HCEC 1CT (cell line): ENCODE measurements at regions not wholly inside any gene's neighbourhood (a gene's known extent, or its start where the extent isn't known, plus 50 kb on each side); places are given as distances from the start of the nearest gene placed in this dataset.
"Not testable (repeated sequence)": the region's sequence is repeated elsewhere in the genome, so short reads cannot be mapped to it uniquely, and the experiment has no call there.

Experiments
- DNase-seq: peaks from one replicate; pipeline ENCODE4 v3.0.0-alpha.2; 2017

DNA sequence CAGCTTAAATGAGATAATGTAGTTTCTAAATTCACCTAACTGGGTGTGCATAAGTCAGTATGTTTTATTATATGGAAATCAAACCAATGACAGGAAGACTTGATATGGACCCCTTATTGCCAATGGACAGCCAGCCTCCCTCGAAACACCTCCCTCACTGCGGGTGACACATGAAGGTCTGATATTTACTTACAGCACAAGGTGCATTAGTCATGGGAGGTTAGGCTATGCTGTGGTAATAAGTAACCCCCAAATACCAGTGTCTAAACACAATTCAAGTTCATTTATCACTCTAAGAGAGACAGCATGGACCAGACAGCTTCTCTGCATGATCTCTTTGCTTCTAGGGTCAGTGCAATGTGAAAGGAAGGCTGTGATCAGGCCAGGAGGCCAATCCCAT, 126.0 kb upstream of the KCNJ6 start:
- no peak for DNase-seq

DNA sequence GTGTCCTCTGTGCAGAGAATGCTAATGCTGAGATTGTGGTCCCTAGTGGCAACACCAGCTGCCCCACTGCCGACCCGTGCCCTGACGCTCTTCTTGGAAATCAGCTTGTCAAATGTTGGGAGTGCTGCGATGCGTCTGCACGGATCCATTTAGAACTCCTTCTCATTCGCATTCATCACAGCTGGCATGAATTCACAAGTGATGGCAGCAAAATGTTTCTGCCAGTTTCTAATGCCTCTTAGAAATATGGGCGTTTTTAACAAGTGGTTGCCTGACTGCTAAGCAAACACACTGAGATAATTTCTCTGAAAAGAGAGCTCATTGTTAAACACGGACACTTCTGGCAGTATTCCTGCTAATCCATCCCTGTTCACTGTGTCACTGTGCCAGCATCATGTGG, 131.9 kb upstream of the KCNJ6 start:
- no peak for DNase-seq

DNA sequence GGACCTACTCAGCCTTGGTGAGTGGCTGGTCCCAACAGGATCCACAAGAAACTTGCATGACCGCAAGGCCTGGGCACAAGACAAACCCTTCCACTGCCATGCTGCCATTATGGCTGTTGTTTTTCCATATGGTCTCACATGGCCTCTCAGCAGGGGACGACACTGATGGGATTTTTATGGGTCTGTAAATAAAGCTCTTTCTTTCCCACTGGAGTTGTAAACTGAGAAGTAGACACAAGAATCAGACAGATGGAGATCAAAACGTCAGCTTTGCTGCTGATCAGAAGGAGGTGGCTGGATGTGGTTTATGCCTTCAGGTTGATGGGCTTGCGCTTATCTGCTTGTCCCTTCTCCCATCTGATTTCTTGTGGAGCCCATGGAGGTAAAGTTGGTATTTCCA, 138.1 kb upstream of the KCNJ6 start:
- DNase-seq = no peak

DNA sequence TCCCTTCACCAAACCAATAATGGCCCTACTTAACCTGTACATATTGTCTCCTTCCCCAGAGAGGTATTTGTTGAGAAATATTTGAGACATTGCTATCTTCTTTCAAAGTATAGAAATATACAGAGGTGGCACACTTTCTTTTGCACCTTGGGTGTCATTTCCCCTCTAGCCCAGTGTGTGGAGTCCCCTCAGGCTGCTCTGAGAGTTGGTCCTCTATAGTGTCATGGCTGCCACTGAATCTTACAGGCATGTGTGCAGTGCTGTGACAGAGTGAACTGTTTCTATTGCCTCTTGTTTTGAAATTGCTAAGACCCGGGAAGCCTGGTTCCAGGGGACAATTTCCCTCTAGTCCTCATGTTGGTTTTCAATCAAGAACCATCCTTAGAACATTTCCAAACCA, 140.2 kb upstream of the KCNJ6 start:
- DNase-seq = no peak

DNA sequence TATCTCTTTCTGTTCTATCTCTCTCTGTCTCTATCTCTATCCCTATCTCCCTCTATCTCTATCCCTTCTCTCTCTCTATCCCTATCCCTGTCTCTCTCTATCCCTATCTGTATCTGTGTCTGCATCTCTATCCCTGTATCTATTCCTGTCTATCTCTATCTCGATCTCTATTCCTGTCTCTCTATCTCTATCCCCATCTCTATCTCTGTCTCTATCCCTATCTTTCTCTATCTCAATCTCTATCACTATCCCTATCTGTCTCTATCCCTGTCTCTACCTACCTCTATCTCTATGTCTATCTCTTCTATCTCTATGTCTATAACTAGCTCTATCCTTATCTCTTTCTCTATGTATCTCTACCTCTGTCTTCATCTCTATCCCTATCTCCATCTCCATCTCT, 141.4 kb upstream of the KCNJ6 start:
- no peak for DNase-seq

DNA sequence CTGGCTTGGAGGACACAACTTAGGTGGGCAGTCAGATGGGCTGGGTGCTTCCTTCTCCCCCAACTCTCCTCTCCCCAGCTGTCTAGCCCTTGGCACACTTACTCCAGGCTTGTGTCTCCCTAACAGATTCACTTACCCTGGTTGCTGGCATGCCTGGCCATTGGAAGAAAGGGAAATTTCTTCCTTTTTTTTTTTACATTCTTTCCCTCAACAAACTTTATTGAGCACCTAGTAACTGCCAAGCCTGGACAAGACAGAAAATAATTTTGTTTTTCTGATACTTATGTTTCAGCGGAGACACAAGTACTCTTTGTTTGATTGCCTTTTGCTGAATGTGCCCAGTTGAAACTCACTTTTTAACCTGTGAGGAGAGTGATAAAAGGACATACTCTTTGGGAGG, 144.3 kb upstream of the KCNJ6 start:
- DNase-seq = no peak

DNA sequence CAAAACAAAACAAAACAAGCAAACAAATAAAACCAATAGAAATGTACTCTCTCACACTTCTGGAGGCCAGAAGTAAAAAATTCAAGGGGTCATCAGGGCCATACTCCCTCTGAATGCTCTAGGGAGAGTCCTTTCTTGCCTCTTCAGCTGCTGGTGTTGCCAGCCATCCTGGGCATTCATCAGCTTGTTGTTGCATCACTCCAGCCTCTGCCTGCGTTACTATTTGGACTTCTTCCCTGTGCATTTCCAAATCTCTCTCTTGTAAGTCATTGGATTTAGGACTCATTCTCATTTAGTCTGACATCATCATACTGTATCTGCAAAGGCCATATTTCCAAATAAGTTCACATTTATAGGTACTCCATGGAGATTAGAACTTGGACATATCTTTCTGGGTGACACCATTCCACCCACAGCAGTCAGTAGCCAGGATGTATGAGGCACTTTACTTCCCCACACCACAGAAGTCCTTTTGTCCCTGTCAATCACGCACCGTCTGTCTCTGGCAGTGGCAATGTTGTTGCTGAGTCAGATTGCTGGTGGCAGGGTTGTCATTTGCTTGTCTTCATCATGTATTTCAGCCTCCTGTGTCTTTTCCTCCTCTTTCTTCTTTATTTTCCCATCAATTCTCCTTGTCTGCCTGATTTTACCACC, 151.0 kb upstream of the KCNJ6 start:
- DNase-seq = no peak

DNA sequence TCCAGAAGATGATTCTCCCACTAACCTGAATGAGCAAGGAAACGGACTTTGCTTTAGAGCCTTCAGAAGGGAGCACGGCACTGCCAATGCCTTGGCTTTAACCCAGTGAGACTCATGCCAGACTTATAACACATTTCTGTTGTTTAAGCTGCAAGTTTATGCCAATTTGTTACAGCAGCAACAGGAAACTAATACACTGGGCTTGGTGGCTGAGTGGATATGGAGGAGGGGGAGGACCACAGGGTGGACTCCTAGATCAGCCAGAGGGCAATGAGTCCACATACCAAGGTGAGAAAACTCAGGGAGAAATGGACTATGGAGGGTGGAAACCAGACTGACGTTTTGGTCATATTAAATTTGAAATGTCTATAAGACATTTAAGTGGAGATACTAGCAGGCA, 156.2 kb upstream of the KCNJ6 start:
- DNase-seq = no peak

DNA sequence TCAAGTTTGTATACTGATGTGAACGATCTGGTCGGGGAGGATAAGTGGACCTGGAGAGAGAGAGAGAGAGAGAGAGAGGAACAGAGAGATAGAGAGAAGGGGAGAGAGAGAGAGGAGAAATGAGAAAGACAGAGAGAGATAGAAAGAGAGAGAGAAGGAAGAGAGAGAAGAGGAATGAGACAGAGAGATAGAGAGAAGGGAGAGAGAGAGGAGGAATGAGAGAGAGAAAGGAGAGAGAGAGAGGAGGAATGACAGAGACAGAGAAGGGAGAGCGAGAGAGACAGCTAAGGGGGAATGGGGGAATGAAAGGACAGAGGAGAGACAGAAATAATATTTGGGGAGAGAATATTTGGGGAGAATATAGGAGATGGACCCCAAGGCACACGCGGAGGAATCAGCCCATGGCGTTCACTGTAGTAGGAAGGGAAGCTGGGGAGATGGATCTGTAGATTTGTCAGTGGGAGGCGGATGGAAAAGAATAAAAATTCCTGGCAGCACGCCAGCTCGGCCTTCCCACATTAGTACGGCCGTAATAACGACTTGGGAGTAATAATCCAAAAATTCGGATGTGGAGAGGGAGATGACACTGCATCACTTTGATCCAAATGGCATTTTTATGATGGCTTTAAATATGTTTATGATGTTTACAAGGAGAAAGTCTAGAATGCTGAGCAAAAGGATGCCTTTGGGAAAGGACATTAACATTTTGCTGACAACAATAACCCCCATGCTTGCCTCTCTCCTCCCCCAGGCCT, 159.8 kb upstream of the KCNJ6 start:
- DNase-seq = no peak

DNA sequence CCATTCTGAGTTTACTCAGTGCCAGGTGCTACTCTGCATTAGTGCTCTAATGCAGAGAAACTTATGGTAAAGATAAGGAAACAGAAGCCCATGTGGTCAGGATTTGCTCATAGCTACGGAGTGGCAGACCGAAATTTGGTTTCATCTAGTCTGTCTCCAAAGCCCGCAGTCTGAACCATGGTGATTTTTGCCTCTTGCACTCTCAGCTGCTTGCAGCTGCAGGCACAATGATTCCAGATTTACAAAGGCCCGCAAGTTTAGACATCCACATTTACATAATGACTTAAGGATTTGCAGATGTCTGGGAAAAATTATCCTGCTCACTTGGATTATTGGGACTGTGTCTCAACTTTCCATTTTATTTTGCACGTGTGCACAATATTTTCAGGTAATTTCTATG, 161.3 kb upstream of the KCNJ6 start:
- DNase-seq = no peak

DNA sequence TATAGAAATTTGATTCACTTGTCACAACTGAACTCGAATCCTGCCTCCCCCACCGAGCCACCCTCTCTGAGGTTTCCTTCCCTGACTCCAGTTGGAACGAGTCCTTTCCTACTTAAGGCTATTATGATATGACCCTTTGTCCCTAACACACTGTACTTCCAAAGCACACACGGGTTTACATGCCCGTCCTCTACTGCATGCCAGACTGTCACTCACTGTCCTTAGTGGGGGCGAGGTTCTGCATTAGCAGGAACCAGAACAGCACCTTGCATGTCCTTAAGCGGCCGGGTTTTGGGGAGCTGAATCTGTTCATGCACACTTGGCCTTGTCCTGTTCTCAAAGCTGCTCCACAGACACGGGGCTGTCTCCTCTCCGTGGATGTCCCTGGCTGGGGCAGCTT, 164.6 kb upstream of the KCNJ6 start:
- no peak for DNase-seq

DNA sequence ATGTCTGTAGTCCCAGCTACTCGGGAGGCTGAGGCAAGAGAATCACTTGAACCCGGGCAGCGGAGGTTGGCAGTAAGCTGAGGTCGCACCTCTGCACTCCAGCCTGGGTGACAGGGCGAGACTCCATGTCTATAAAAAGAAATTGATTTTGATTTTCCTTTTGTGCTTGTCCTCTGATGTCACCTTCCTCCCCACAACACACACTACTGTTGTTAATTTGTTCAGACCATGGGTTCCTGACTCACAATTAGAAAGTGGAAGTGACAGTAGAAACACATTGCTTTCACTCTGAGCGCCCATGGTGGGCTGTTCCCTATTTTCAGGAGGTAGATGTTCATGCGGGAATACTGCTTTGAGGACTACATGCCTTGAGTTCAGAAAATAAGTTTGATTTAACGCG, 165.5 kb upstream of the KCNJ6 start:
- DNase-seq = no peak

DNA sequence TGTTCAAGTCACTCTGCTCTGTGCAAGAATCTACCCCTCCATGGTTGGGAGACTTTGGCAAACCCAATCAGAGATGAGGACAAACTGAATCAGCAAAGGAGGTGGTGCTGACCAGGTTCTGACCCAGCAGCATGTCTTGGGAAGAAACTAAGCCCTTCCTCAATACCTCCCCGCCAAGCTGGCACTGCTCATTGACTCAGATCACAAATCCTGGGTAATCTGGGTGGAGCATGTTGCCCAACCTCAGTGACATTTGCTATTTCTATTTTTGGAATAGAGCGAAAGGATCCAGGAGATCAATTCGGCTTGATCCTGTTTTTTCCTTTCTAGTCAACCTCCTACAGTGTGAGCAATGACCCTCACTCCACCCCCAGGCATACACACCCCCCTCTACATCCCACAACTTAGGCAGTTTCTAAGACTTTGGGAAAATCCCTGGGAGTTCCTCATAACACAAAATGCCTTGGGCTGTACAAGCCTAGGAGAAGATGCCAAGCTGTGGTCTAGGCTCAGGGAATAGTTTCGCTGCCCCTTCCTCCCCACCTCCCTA, 166.8 kb upstream of the KCNJ6 start:
- no peak for DNase-seq

DNA sequence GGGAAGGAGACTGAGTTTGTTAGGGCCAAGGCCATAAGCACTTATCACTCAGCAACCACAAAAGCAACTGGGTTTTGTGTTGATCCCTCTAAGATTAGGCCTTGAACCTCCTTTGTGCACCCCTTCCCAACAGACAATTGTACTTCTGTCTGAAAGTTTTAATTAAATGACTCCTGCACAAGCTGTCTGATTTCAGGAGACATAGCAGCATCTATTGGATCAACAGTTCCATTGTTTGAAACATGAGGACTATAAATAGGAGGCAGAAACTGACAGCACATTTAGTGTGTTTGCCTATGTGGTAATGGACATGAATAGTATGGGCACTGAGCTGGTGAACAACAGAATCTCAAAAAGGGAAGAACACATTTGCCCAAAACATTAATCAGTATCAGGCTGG, 167.3 kb upstream of the KCNJ6 start:
- DNase-seq = no peak

DNA sequence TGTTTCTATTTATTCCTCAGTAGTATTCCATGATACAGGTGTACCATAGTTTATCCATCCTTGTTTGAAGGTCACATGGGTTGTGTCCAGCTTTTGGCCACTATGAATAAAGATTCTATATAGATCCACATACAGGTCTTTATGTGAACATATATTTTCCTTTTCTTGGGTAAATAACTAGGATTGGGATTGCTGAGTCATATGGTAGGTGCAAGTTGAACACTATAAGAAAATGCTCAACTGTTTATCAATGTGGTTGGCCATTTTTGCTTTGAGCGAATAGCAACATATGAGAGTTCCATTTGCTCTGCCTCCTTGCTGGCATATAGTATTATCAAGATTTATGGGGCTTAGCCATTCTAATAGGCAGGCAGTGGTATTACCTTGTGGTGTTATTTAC, 170.2 kb upstream of the KCNJ15 start:
- no peak for DNase-seq

DNA sequence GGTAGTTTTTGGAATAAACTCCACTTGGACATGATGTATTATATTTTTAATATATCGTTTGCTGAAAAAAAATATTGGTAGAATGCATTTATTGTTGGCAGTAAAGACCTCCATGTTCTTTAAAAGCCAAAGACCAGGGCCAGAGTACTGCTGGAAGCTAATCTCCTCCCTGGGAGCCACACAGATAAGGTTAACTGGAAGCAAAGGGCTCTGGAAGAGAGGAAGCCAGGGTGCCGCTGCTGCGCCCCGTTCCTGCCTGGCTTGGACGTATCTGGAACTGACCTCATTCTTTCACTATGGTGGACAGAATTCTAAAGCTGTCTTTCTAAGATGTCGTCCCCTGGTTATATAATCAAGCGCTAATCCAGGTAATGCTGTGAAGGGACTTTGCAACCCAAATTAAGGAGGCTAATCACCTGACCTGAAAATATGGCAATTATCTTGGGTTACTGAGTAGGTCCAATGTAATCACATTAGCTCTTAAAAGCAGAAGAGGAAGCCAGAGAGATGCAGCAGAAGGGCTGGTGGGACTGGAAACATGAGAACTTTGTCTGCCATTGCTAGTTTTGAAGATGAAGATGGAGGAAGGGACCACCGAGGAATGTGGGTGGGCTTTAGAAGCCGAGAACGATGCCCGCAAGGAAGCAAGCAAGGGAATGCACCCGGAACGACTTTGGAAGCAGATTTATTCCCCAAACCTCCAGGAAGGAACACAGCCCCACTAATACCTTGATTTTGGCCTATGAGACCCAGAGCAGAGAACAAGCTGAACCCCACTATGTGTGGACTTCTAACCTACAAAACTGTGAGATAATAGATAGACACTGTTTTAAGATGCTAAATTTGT, 167.7 kb upstream of the KCNJ15 start:
- no peak for DNase-seq

DNA sequence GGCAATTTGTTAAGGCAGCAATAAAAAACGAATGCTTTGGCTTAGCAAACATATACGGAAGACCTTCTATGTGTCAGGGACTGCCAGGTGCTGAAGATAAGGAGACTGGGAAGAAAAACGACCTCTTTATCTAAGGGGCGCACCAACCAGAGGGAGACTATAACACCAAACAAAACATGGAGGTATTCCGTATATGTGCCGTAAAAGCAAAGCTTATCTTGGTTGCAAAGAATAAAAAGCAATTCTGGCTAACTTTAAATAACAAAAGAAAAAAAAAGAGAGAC, 167.1 kb upstream of the KCNJ15 start:
- no peak for DNase-seq

DNA sequence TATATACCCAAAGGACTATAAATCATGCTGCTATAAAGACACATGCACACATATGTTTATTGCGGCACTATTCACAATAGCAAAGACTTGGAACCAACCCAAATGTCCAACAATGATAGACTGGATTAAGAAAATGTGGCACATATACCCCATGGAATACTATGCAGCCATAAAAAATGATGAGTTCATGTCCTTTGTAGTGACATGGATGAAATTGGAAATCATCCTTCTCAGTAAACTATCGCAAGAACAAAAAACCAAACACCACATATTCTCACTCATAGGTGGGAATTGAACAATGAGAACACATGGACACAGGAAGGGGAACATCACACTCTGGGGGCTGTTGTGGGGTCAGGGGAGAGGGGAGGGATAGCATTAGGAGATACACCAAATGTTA, 165.7 kb upstream of the KCNJ15 start:
- not testable (repeated sequence) for DNase-seq

DNA sequence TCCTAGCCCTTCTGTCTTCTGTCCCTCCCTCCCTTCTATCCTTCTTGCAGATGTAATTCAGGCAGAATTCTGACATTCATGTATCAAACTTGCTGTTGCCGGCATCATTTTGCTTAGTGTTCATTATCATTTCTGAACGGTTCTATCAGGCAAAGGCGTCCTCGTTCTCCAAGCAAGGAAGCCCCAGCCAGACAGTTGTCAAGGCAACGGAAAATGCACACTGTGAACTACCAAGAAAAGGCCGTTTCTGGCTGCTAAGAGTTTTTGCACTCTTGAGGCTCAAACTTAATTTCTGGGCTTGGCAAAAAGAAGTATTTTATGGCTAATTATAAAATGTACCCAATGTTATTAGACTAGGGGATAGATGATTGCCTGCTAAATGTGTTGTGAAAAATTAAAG, 164.7 kb upstream of the KCNJ15 start:
- no peak for DNase-seq

DNA sequence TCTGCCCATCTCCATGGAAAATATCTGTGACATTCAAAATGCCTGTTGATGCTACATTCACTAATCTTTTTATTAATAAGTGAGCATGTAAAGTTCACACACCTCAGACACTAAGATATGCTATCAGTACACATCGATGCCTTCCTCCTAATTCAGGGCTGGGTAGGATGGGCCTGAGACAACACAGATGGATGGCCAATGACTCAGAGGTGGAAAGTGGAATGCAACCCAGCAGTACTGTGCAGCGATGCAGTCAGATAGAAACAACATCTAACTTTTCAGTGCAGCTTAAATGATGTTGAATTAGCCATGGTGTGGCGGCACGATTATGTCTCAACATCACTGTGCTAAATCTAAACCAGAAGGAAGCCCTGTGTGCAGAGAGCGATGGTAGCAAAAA, 161.6 kb upstream of the KCNJ15 start:
- no peak for DNase-seq

DNA sequence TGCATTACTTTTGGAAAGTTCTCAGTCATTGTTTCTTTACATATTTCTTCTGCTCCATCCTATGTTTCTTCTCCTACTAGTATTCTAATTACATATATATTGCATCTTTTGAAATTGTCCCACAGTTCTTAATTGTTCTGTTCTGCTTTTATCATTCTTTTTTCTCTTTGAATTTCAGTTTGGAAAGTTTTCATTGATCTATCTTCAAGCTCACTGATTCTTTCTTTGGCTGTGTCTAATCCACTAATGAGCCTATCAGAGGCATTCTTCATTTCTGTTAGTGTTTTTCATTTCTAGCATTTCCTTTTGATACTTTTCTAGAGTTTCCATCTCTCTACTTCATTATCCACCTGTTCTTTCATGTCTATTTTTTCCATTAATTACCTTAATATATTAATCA, 159.0 kb upstream of the KCNJ15 start:
- no peak for DNase-seq

DNA sequence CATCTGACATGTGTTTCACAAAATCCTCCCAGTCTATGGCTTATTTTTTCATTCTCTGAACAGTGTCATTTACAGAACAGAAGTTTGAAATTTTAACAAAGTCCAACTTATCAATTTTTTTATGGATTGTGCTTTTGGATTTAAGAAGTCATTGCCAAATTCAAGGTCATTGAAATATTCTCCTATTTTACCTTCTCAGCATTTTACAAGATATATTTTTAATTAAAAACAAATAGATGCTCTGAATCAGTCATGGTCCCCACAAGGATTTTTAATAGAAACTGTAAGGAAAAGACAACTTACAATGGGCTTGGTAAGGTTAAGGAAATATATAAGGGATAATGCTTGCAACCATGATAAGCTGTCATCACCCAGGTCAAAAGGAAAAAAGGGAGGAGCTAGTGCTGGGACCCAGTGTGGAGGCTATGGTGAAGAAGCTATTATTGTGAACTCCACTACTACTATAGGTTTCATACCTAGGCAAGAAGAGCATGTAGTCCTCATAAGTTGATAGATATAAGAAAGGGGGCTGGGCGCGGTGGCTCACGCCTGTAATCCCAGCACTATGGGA, 144.5 kb upstream of the KCNJ15 start:
- no peak for DNase-seq

DNA sequence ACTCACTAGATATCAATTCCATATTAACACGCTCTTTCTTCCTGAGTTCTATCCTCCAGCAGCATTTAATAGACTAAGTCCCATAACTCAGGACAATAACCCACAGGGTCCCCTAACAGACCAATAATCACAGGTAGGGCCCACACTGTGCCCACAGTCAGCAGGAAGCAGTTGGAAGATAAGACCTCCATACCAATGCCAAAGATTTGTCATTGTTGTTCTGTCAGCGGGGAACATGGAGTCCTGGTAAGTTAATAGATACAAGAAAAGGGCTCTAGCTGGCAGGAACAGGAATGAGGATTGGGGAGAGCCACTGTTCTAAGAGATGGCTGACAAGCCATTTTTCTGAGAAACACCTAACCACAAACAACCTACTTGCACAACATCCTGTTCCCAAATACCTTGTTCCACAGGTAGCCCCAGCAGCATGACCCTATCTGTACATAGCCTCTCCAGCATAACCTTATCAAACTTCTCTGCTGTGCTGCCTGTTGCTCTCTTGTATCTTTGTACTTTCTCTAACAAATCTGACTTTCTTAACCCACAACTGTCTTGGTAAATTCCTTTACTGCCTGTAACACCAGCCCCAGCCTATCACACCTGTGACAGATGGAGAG, 142.0 kb upstream of the KCNJ15 start:
- DNase-seq = no peak
